ENCODE measurements at regions not wholly inside any gene's neighbourhood (a gene's known extent, or its start where the extent isn't known, plus 50 kb on each side); places are given as distances from the start of the nearest gene placed in this dataset.

DNA sequence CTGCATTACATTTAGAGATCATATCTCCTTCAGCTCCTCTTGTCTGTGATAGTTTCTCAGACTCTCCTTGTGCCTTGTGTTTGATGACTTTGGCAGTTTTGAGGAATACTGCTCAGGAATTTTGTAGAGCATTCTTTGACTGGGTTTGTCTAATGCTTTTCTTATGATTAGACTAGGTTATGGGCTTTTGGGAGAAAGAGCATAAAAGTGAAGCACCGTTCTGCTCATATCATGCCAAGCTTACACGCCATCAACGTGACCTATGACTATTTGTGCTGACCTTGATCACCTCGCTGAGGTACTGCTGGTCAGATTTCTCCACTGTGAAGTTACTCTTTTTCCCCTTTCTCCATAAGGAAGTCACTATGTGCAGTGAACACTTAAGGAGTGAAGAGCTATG is 256.0 kb downstream of the LY86 start:
- TF ChIP-seq CEBPB (IDR thresholded peaks at IDR 0.05) (no peak), YY1 (IDR thresholded peaks at IDR 0.05; ENCODE audit: low read depth) (no peak), TAF1 (IDR thresholded peaks at IDR 0.05; ENCODE audit: low read depth) (no peak), EGR1 (IDR thresholded peaks at IDR 0.05) (no peak), TEAD4 (IDR thresholded peaks at IDR 0.05) (no peak), RAD21 (IDR thresholded peaks at IDR 0.05; ENCODE audit: low read depth) (no peak), USF1 (IDR thresholded peaks at IDR 0.05) (no peak), ZBTB7A (IDR thresholded peaks at IDR 0.05; ENCODE audit: low read depth) (no peak), EP300 (IDR thresholded peaks at IDR 0.05; ENCODE audit: borderline replicate concordance) (no peak), CREB1 (IDR thresholded peaks at IDR 0.05; ENCODE audit: low read depth) (no peak), NFIC (IDR thresholded peaks at IDR 0.05) (no peak), FOXM1 (IDR thresholded peaks at IDR 0.05; ENCODE audit: borderline replicate concordance, low read depth) (no peak), TCF12 (IDR thresholded peaks at IDR 0.05; ENCODE audit: low read depth) (no peak)
- TF ChIP-seq, protein P1, sequence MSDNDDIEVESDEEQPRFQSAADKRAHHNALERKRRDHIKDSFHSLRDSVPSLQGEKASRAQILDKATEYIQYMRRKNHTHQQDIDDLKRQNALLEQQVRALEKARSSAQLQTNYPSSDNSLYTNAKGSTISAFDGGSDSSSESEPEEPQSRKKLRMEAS (IDR thresholded peaks at IDR 0.05), result no peak
- TF ChIP-seq, protein P2, sequence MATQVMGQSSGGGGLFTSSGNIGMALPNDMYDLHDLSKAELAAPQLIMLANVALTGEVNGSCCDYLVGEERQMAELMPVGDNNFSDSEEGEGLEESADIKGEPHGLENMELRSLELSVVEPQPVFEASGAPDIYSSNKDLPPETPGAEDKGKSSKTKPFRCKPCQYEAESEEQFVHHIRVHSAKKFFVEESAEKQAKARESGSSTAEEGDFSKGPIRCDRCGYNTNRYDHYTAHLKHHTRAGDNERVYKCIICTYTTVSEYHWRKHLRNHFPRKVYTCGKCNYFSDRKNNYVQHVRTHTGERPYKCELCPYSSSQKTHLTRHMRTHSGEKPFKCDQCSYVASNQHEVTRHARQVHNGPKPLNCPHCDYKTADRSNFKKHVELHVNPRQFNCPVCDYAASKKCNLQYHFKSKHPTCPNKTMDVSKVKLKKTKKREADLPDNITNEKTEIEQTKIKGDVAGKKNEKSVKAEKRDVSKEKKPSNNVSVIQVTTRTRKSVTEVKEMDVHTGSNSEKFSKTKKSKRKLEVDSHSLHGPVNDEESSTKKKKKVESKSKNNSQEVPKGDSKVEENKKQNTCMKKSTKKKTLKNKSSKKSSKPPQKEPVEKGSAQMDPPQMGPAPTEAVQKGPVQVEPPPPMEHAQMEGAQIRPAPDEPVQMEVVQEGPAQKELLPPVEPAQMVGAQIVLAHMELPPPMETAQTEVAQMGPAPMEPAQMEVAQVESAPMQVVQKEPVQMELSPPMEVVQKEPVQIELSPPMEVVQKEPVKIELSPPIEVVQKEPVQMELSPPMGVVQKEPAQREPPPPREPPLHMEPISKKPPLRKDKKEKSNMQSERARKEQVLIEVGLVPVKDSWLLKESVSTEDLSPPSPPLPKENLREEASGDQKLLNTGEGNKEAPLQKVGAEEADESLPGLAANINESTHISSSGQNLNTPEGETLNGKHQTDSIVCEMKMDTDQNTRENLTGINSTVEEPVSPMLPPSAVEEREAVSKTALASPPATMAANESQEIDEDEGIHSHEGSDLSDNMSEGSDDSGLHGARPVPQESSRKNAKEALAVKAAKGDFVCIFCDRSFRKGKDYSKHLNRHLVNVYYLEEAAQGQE (IDR thresholded peaks at IDR 0.05; ENCODE audit: low read depth), result no peak

DNA sequence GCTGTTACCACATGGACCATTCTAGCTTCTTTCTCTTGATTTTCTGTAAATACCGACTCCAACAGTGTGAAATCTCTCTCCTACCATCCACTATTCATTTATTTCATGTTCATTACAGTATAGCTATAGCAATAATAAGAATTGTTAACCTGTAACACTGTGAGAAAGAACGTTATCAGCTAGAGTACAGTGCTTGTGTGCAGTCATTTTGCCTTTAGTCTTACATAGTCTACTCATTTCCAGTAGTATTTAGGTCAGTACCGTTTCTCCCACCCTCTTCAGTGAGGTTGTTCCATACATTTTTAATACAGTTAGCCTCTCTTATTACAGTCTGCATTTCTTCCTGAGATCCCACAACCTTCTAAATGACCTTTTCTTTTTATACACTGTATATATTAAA is 257.1 kb downstream of the LY86 start:
- TF ChIP-seq ZBTB7A (IDR thresholded peaks at IDR 0.05; ENCODE audit: low read depth) (no peak), RAD21 (IDR thresholded peaks at IDR 0.05; ENCODE audit: low read depth) (no peak), TAF1 (IDR thresholded peaks at IDR 0.05; ENCODE audit: low read depth) (no peak), TEAD4 (IDR thresholded peaks at IDR 0.05) (no peak), USF1 (IDR thresholded peaks at IDR 0.05) (no peak), CREB1 (IDR thresholded peaks at IDR 0.05; ENCODE audit: low read depth) (no peak), NFIC (IDR thresholded peaks at IDR 0.05) (no peak), FOXM1 (IDR thresholded peaks at IDR 0.05; ENCODE audit: borderline replicate concordance, low read depth) (no peak), CEBPB (IDR thresholded peaks at IDR 0.05) (no peak), EGR1 (IDR thresholded peaks at IDR 0.05) (no peak), TCF12 (IDR thresholded peaks at IDR 0.05; ENCODE audit: low read depth) (no peak)
- TF ChIP-seq, protein P1 (IDR thresholded peaks at IDR 0.05), result no peak
- TF ChIP-seq, protein P2 (IDR thresholded peaks at IDR 0.05; ENCODE audit: low read depth), result no peak

DNA sequence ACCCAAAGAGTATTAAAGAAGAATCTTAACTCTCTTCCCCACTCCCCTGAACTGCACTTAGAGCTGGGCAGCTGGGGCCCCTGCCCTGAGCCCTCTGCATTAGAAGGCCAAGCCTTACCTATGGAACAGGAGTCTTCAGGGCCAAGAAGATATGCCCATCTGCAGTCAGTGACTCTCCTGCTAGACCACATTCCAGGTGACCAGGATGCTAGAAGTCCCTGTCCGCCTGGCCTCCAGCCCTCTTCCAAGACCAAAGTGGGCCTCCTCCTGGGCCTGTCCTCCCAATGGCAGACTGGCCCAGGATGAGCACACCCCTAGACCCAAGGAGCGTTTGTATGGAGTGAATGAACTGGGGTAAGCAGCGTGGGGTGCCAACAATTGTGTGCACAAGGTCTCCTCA is 259.1 kb downstream of the LY86 start:
- TF ChIP-seq RAD21 (IDR thresholded peaks at IDR 0.05; ENCODE audit: low read depth) (no peak), NFIC (IDR thresholded peaks at IDR 0.05) (no peak), EGR1 (IDR thresholded peaks at IDR 0.05) (no peak), YY1 (IDR thresholded peaks at IDR 0.05; ENCODE audit: low read depth) (no peak), TCF12 (IDR thresholded peaks at IDR 0.05; ENCODE audit: low read depth) (no peak), CEBPB (IDR thresholded peaks at IDR 0.05) (no peak), EP300 (IDR thresholded peaks at IDR 0.05; ENCODE audit: borderline replicate concordance) (no peak), ZBTB7A (IDR thresholded peaks at IDR 0.05; ENCODE audit: low read depth) (no peak), TEAD4 (IDR thresholded peaks at IDR 0.05) (no peak), FOXM1 (IDR thresholded peaks at IDR 0.05; ENCODE audit: borderline replicate concordance, low read depth) (no peak)
- TF ChIP-seq, protein P2 (IDR thresholded peaks at IDR 0.05; ENCODE audit: low read depth), result no peak
- TF ChIP-seq, protein P1 (IDR thresholded peaks at IDR 0.05), result no peak

Measured in Ishikawa (cell line).